HepG2 (cell line): ENCODE measurements at regions not wholly inside any gene's neighbourhood (a gene's known extent, or its start where the extent isn't known, plus 50 kb on each side); places are given as distances from the start of the nearest gene placed in this dataset.

Experiments used
- ATAC-seq: fragments of 200-7000 bp; cut with Tn5 transposase; 3 replicates; pipeline ENCODE4 v1.9.1; 2020; ENCODE audit warnings: mild to moderate bottlenecking, moderate library complexity
- BruUV-seq: library from RNA; stranded (reverse); fragments of 400-500 nt; replicated peaks from 2 replicates; lab custom pipeline; 2021; lab: Mats Ljungman, UMichigan
- CTCF ChIA-PET: fragments of 300-600 bp; formaldehyde crosslinking; extraction: SDS; loops from one replicate; lab custom pipeline; 2021; ENCODE audit warnings: low total read pairs, inconsistent platforms, low intra/inter-chr PET ratio; lab: Yijun Ruan, JAX
- POLR2A ChIA-PET: fragments of 350-600 bp; sonication (Branson Sonifier 250); formaldehyde crosslinking; loops from one replicate; lab custom pipeline; 2020; ENCODE audit warnings: antibody characterized with exemption, inconsistent platforms; lab: Yijun Ruan, JAX
- DNase-seq: peaks from one replicate; pipeline ENCODE4 v3.0.0-alpha.2; 2015; ENCODE audit warnings: low spot score
- FAIRE-seq: peaks from 3 replicates; lab custom pipeline; 2011; peaks lifted over from hg19 to GRCh38; lab: Jason Lieb, UNC
- H2AFZ ChIP-seq: one replicate; pipeline ENCODE4 v1.6.1; 2011; ENCODE audit warnings: low read length, inconsistent platforms
- H3K27ac ChIP-seq: fragments of 300-600 bp; 3 replicates; pipeline ENCODE4 v1.8.0; 2011; ENCODE audit warnings: mixed run types, mild to moderate bottlenecking, mixed read lengths, low read length, inconsistent platforms; ENCODE audit not compliant: insufficient read depth; ENCODE audit errors: extremely low read length
- H3K27me3 ChIP-seq, 2 experiments: fragments of 200-600 bp in 1 of 2; 2 replicates in 1 of 2; 3 replicates in 1 of 2; pipeline versions ENCODE4 v1.6.0 to v1.8.0; 2011; ENCODE audit warnings: low read length in 2 of 2, mild to moderate bottlenecking in 2 of 2, moderate library complexity in 2 of 2, inconsistent platforms in 1 of 2; ENCODE audit not compliant: insufficient read depth in 2 of 2, control insufficient read depth in 1 of 2
- H3K36me3 ChIP-seq, 2 experiments: fragments of 200-600 bp in 1 of 2; replicated peaks in 1 of 2; 2 replicates in 1 of 2; 3 replicates in 1 of 2; pipeline versions ENCODE4 v1.5.1 to v1.8.0; 2011; ENCODE audit warnings: low read length in 2 of 2, inconsistent platforms in 1 of 2; ENCODE audit not compliant: insufficient read depth in 2 of 2, control insufficient read depth in 1 of 2
- H3K4me1 ChIP-seq: 2 replicates; pipeline ENCODE4 v1.5.1; 2012; ENCODE audit warnings: low read length, inconsistent platforms; ENCODE audit not compliant: insufficient read depth
- H3K4me2 ChIP-seq: 2 replicates; pipeline ENCODE4 v1.6.0; 2011; ENCODE audit warnings: low read depth, low read length, inconsistent platforms
- H3K4me3 ChIP-seq, 3 experiments: fragments of 200-600 bp in 1 of 3; sonication (generic), shearing (Covaris generic) in 1 of 3; replicated peaks in 1 of 3; 2 replicates each; pipeline ENCODE4 v1.5.1; 2011 to 2016; ENCODE audit warnings: low read length in 3 of 3, inconsistent platforms in 2 of 3, low read depth in 2 of 3, mild to moderate bottlenecking in 2 of 3, control low read depth in 1 of 3, mixed read lengths in 1 of 3; ENCODE audit not compliant: insufficient read depth in 1 of 3
- H3K79me2 ChIP-seq: one replicate; pipeline ENCODE4 v1.6.1; 2011; ENCODE audit warnings: low read length, inconsistent platforms; ENCODE audit not compliant: insufficient read depth
- H3K9ac ChIP-seq: 2 replicates; pipeline ENCODE4 v1.6.0; 2011; ENCODE audit warnings: mild to moderate bottlenecking, low read depth, low read length, inconsistent platforms; ENCODE audit not compliant: insufficient read depth
- H3K9me3 ChIP-seq: 2 replicates; pipeline ENCODE4 v1.5.1; 2012; ENCODE audit warnings: mild to moderate bottlenecking, low read length
- H4K20me1 ChIP-seq: 2 replicates; pipeline ENCODE4 v1.6.0; 2011; ENCODE audit warnings: inconsistent platforms, mild to moderate bottlenecking, low read length, moderate library complexity; ENCODE audit not compliant: insufficient read depth
- ATF5 ChIP-seq: sonication (generic); formaldehyde crosslinking; IDR thresholded peaks from 2 replicates; pipeline ENCODE4 v1.4.0; 2020; ENCODE audit warnings: mild to moderate bottlenecking, low read depth, missing genetic modification reagents
- BRCA1 ChIP-seq: sonication (generic); formaldehyde crosslinking; IDR thresholded peaks from 2 replicates; pipeline ENCODE4 v1.4.0; 2020; ENCODE audit warnings: missing genetic modification reagents
- ELF4 ChIP-seq: sonication (generic); formaldehyde crosslinking; IDR thresholded peaks from 2 replicates; pipeline ENCODE4 v1.5.0; 2020; ENCODE audit warnings: missing genetic modification reagents, mild to moderate bottlenecking, moderate library complexity, borderline replicate concordance
- FIP1L1 ChIP-seq: fragments of 200-400 bp; formaldehyde crosslinking; IDR thresholded peaks from 2 replicates; pipeline ENCODE4 v1.6.1; 2018; ENCODE audit warnings: low read depth, mild to moderate bottlenecking, low read length, moderate library complexity, borderline replicate concordance; ENCODE audit not compliant: insufficient read depth
- GPBP1L1 ChIP-seq: sonication (generic); formaldehyde crosslinking; IDR thresholded peaks from 2 replicates; pipeline ENCODE4 v1.5.0; 2020; ENCODE audit warnings: mild to moderate bottlenecking, missing genetic modification reagents
- HCFC1 ChIP-seq: fragments of 150-350 bp; IDR thresholded peaks from 2 replicates; pipeline ENCODE4 v1.6.1; 2014; ENCODE audit warnings: low read depth, low read length
- JUND ChIP-seq: sonication (generic); formaldehyde crosslinking; IDR thresholded peaks from 2 replicates; pipeline ENCODE4 v1.8.0; 2022; ENCODE audit warnings: mild to moderate bottlenecking, missing genetic modification reagents
- MAFG ChIP-seq: sonication (generic); formaldehyde crosslinking; IDR thresholded peaks from 2 replicates; pipeline ENCODE4 v1.5.1; 2020; ENCODE audit warnings: mild to moderate bottlenecking, missing genetic modification reagents
- MTA3 ChIP-seq: sonication (generic); formaldehyde crosslinking; IDR thresholded peaks from 2 replicates; pipeline ENCODE4 v1.4.0; 2020; ENCODE audit warnings: missing genetic modification reagents
- MTF1 ChIP-seq: sonication (generic); formaldehyde crosslinking; IDR thresholded peaks from 2 replicates; pipeline ENCODE4 v1.5.0; 2020; ENCODE audit warnings: missing genetic modification reagents
- NFIC ChIP-seq: IDR thresholded peaks from 2 replicates; pipeline ENCODE4 v1.6.1; 2012; ENCODE audit warnings: mild to moderate bottlenecking, low read length, inconsistent platforms
- PAX8 ChIP-seq: sonication (generic); formaldehyde crosslinking; IDR thresholded peaks from 2 replicates; pipeline ENCODE4 v1.8.0; 2022; ENCODE audit warnings: mild to moderate bottlenecking, missing genetic modification reagents, borderline replicate concordance
- REL ChIP-seq: sonication (generic); formaldehyde crosslinking; conservative IDR thresholded peaks from 2 replicates; pipeline ENCODE4 v1.8.0; 2022; ENCODE audit warnings: mild to moderate bottlenecking, missing genetic modification reagents, moderate library complexity
- RNF2 ChIP-seq: fragments of 450-650 bp; conservative IDR thresholded peaks from 2 replicates; pipeline ENCODE4 v1.6.1; 2016; ENCODE audit warnings: low read depth
- SMAD1 ChIP-seq: sonication (generic); formaldehyde crosslinking; IDR thresholded peaks from 2 replicates; pipeline ENCODE4 v1.4.0; 2020; ENCODE audit warnings: missing genetic modification reagents, low read depth, mild to moderate bottlenecking, borderline replicate concordance
- ZBTB26 ChIP-seq: IDR thresholded peaks from 2 replicates; pipeline ENCODE4 v1.6.1; 2016; ENCODE audit warnings: missing compliant biosample characterization, missing genetic modification reagents, borderline replicate concordance
- ZNF781 ChIP-seq: sonication (generic); formaldehyde crosslinking; IDR thresholded peaks from 2 replicates; pipeline ENCODE4 v1.5.1; 2020; ENCODE audit warnings: borderline replicate concordance, mild to moderate bottlenecking, missing genetic modification reagents; ENCODE audit errors: not compliant biosample characterization
- WGBS: methylation state at CpG from one replicate; pipeline ENCODE4 v1.1.6; 2017; ENCODE audit warnings: low lambda C conversion rate; 5-methylcytosine and 5-hydroxymethylcytosine counted together
- in situ Hi-C: cut with HindIII; loops from 2 replicates; pipeline ENCODE4 v1.10.0; 2017; ENCODE audit warnings: low pct_unique_long_range_greater_than_20kb; ENCODE audit not compliant: extremely low pct_ligation_motif_present
- intact Hi-C: fragments of 100-400 bp; cut with micrococcal nuclease; formaldehyde crosslinking; loops from one replicate; pipeline ENCODE4 v1.10.0; 2022; ENCODE audit not compliant: unreplicated experiment
- TF ChIP-seq, protein P1 (sequence below): sonication (generic); formaldehyde crosslinking; IDR thresholded peaks from 2 replicates; pipeline ENCODE4 v1.8.0; 2022; ENCODE audit warnings: missing genetic modification reagents, mild to moderate bottlenecking, borderline replicate concordance
- TF ChIP-seq, protein P2 (sequence below): sonication (generic); formaldehyde crosslinking; IDR thresholded peaks from 2 replicates; pipeline ENCODE4 v1.8.1; 2023; ENCODE audit warnings: mild to moderate bottlenecking, moderate library complexity, missing genetic modification reagents

DNA sequence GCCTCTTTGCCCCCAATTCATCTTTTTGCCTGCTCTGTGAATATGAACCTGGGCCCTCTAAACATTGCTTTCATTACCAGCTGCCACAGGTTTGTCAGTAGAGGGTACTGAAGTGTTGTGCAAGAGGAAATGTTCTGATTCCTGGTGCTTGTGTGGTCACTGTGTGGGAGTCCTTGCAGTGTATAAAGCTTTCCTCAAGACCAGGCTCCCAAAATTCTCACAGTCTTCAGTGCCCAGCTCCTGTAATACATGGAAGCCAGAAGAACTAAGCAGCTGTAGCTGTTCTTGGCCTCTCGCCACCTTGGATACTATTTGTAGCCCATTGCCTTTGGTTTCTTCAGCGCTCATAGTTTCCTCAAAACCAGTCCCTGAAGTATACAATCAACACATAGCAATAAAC is 1046.2 kb downstream of the BRINP3 start (continued):
- TF ChIP-seq REL (no peak), ZBTB26 (CRISPR knock-in tag) (no peak), MTA3 (no peak)

GRCh38 chr1:189432753-189433152 is 1044.9 kb downstream of the BRINP3 start:
- no peak for ATAC-seq
- in situ Hi-C loops (no loop called here), intact Hi-C loops (no loop called here)
- H3K4me3 ChIP-seq, result no peak overlapping the region
- H3K4me2 ChIP-seq, result no peak overlapping the region
- no peak for DNase-seq
- H2AFZ ChIP-seq, result no peak overlapping the region
- H3K27me3 ChIP-seq, result no peaks in the 10 kb centered on the region
- no peaks in the 10 kb centered on the region for H4K20me1 ChIP-seq
- WGBS, result 15% methylated on average over 2 of the region's 2 CpGs
- no peak for FAIRE-seq
- no peaks in the 10 kb centered on the region for H3K9me3 ChIP-seq
- no peaks in the 10 kb centered on the region for H3K36me3 ChIP-seq
- CTCF ChIA-PET, result no interaction called here
- POLR2A ChIA-PET, result no interaction called here
- H3K79me2 ChIP-seq, result no peaks in the 10 kb centered on the region
- no peak overlapping the region for H3K9ac ChIP-seq
- no peaks in the 10 kb centered on the region for H3K4me1 ChIP-seq
- H3K27ac ChIP-seq, result no peak overlapping the region
- no TSS peak for BruUV-seq
- TF ChIP-seq GPBP1L1 (no peak), HCFC1 (no peak), NFIC (no peak), BRCA1 (CRISPR knock-in tag) (no peak), MTF1 (CRISPR knock-in tag) (no peak), MAFG (no peak), JUND (no peak), ATF5 (CRISPR knock-in tag) (no peak), ELF4 (no peak), ZNF781 (CRISPR knock-in tag) (no peak), RNF2 (no peak), SMAD1 (CRISPR knock-in tag) (no peak), FIP1L1 (no peak), PAX8 (CRISPR knock-in tag) (no peak)
- TF ChIP-seq, protein P1, sequence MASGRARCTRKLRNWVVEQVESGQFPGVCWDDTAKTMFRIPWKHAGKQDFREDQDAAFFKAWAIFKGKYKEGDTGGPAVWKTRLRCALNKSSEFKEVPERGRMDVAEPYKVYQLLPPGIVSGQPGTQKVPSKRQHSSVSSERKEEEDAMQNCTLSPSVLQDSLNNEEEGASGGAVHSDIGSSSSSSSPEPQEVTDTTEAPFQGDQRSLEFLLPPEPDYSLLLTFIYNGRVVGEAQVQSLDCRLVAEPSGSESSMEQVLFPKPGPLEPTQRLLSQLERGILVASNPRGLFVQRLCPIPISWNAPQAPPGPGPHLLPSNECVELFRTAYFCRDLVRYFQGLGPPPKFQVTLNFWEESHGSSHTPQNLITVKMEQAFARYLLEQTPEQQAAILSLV (CRISPR knock-in tag), result no peak
- TF ChIP-seq, protein P2, sequence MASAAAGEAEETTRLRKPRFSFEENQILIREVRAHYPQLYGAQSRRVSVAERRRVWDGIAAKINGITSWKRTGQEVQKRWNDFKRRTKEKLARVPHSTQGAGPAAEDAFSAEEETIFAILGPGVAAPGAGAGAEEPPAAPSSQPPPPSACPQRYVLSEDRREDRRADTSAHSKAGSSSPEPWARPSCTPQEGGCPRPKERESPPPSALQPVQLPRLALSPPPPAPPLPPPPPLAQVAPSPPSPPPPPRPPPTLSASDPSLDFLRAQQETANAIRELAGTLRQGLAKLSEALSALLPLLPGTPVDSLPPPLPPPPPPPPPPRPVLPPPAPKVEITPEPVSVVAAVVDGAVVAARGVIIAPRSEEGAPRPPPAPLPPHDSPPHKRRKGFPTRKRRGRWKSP (CRISPR knock-in tag), result no peak
